Ammon's horn (tissue), 1 donor: ENCODE measurements at regions not wholly inside any gene's neighbourhood (a gene's known extent, or its start where the extent isn't known, plus 50 kb on each side); places are given as distances from the start of the nearest gene placed in this dataset.

Experiments
- DNase-seq: peaks from one replicate; pipeline ENCODE4 v3.0.0-alpha.2; 2016; ENCODE audit warnings: low spot score

- DNase-seq = no peak
Observed at GRCh38 chr11:27968461-27968860, 139.5 kb downstream of the KIF18A start.

GRCh38 chr11:27965559-27965958 is 142.4 kb downstream of the KIF18A start:
- DNase-seq = no peak

GRCh38 chr11:27963370-27963769 is 144.6 kb downstream of the KIF18A start:
- no peak for DNase-seq

- DNase-seq = no peak
Observed at GRCh38 chr11:27949951-27950738, 157.8 kb downstream of the KIF18A start.

- DNase-seq = no peak
Observed at GRCh38 chr11:27945348-27945747, 162.6 kb downstream of the KIF18A start.

GRCh38 chr11:27938011-27938410 is 169.9 kb downstream of the KIF18A start:
- DNase-seq = no peak

- no peak for DNase-seq
Observed at GRCh38 chr11:27934830-27935145, 173.2 kb downstream of the KIF18A start.

GRCh38 chr11:27933992-27934829 is 173.7 kb downstream of the KIF18A start:
- DNase-seq = no peak

GRCh38 chr11:27931770-27932169 is 176.2 kb downstream of the KIF18A start:
- no peak for DNase-seq

- DNase-seq = no peak
Observed at GRCh38 chr11:27930946-27931345, 177.0 kb downstream of the KIF18A start.

- DNase-seq = no peak
Observed at GRCh38 chr11:27928809-27929208, 179.1 kb downstream of the KIF18A start.

- no peak for DNase-seq
Observed at GRCh38 chr11:27926981-27927481, 180.9 kb downstream of the KIF18A start.

- no peak for DNase-seq
Observed at GRCh38 chr11:27926486-27926885, 181.5 kb downstream of the KIF18A start.

GRCh38 chr11:27921472-27921871 is 186.5 kb downstream of the KIF18A start:
- DNase-seq = no peak

GRCh38 chr11:27916541-27917100 is 191.3 kb downstream of the KIF18A start:
- no peak for DNase-seq

- no peak for DNase-seq
Observed at GRCh38 chr11:27914080-27914479, 193.9 kb downstream of the KIF18A start.

GRCh38 chr11:27913650-27914049 is 194.3 kb downstream of the KIF18A start:
- peak; percentile 5 for DNase-seq

- DNase-seq = no peak
Observed at GRCh38 chr11:27912916-27913315, 195.0 kb downstream of the KIF18A start.

- DNase-seq = no peak
Observed at GRCh38 chr11:27910186-27910931, 197.6 kb downstream of the KIF18A start.

GRCh38 chr11:27909386-27909785 is 198.6 kb downstream of the KIF18A start:
- no peak for DNase-seq

GRCh38 chr11:27908621-27909020 is 199.3 kb downstream of the KIF18A start:
- no peak for DNase-seq

- DNase-seq = no peak
Observed at GRCh38 chr11:27907530-27907929, 200.4 kb downstream of the KIF18A start.
